Germinal center (tissue), 1 donor: ENCODE measurements at regions not wholly inside any gene's neighbourhood (a gene's known extent, or its start where the extent isn't known, plus 50 kb on each side); places are given as distances from the start of the nearest gene placed in this dataset.
"Not testable (repeated sequence)": the region's sequence is repeated elsewhere in the genome, so short reads cannot be mapped to it uniquely, and the experiment has no call there.

ENCODE experiments used
- DNase-seq: peaks from one replicate; pipeline ENCODE4 v3.0.0; 2012; ENCODE audit warnings: mixed read lengths, low spot score

GRCh38 chr1:187958207-187958606, 1129.5 kb downstream of the PLA2G4A start:
- no peak for DNase-seq

GRCh38 chr1:187959062-187959461, 1130.3 kb downstream of the PLA2G4A start:
- DNase-seq = no peak

DNA sequence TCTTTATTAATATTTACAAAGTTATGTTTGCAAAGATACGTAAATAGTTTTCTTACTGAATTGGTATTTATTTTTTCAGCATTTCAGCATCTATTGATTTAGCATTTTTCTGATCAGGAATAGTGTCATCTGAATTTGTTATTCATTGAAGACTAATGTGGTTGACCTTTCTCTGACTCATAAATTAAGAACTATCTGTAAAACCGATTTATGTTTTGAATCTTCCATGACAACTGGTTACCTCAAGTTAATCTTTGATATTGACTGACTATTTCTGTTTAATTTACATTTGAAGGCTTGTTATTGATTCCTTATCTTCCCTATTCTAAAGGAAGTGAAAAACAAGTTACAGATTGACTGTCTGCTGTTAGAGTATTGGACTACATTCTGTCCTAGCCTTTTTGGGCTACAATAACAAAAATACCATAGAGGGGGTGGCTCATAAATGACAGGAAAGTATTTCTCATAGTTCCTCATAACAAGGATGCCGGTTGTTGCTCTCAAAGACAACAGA, 1131.4 kb downstream of the PLA2G4A start:
- no peak for DNase-seq

- no peak for DNase-seq
Observed at GRCh38 chr1:187961895-187962294, 1133.1 kb downstream of the PLA2G4A start.

DNA sequence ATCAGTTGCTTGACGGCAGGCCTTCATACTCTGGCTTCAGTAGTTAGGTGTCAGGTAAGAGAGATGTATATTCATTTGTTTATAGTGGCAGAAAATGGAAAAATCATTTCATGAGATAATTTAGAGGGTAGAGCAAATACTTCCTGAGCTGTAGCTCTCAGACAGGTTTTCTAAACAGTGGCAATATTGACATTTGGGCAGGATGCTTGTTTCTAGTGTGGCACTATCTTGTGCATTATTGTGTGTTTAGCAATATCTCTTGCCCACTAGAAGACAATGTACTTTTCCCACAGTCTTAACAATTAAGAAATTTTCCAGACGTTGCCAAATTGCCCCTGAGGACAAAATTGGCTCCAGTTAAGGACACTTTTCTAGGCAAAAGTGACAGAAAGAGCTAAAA, 1143.1 kb downstream of the PLA2G4A start:
- no peak for DNase-seq

DNA sequence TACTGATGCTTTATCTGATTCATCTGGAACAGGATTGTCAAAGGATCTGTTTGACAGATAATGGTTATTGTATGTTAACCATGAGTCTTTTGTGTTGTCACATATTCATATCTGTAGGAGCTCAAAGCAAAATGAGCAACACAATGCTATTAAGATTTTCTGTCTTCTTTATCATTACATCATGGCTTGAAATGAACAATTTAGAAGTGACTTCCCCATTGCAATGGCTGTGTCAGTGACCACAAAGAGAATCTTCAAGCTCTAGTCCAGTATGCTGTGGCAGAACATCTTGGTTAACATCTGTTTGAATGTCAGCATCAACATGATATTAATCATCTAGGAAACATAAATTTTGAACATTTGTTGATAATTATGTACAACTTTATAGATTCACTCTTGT, 1148.5 kb downstream of the PLA2G4A start:
- DNase-seq = no peak

DNA sequence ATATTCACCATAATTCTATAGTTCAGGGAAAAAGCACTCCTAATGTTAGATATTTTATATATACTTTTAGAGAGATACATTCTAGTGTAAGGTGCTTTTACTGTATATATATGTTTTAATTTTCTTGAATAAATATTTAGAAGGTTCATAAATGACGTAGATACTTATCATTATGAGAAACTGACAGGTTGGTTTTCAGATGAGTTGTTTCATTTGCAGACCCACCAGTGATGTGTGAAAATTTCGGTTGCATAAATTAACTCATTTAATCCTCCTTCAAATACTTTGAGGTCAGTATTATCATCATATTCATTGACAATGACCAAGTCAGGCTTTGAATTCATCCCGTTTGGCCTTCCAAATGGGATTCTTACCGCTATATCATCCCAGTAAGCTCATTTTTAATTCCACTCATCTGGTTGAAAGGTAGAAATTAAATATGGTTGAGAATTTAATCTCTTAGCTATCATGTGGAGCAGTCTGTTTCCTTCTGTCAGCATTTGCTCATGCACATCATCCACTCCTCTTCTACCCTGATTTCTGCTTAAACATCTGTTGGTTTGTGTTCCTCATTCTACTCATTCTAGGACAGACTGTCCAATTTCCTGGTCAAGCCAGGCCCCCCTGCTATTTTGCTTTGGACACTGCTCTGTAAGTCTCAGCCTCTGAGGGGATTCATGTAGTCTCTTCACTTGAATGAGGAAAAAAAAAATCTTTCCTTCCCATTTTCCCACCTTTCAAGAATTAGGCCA, 1156.6 kb downstream of the PLA2G4A start:
- DNase-seq = no peak

GRCh38 chr1:187985897-187986654, 1157.3 kb downstream of the PLA2G4A start:
- no peak for DNase-seq

DNA sequence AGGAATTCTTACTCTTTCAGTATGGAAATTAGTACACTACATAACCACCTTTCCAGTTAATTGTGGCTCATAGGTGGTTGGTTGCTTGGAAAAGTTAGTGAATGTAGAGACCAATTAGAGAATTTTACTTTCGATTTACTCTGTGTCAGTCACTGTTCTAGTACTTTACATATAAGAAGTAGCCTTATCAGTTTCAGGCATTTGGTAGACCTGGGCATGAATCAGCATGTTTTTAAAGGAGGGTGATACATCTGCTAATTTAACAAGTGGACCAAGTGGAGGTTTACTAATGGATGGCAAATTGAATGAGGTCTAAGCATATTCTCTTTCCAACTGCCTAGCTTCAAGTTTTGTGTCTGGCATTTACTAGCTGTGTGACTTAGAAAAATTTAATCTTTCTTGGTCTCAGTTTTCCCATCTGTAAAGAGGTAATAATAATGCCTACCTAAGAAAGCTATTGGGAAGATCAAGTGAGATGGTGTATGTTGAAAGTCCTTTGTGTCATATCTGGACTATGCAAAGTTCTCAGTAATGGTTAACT, 1158.6 kb downstream of the PLA2G4A start:
- no peak for DNase-seq

DNA sequence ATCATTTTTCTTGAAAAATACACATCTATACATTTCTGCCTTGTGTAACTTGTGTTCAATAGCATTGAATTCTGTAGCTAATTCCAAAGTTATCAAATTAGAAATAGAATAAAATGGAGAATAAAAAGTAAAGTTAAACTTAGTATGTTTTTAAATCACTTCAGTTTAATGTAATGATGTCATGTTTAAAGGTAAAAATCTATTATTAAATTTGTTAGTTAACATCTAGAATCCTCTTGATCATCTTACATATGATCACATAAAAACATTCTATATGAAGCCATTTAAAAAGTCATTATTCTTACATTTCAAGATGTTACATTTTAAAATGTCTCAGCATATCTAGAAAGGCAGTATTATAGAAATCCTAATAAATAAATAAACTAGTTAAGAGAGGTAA, 1163.2 kb downstream of the PLA2G4A start:
- DNase-seq = no peak

DNA sequence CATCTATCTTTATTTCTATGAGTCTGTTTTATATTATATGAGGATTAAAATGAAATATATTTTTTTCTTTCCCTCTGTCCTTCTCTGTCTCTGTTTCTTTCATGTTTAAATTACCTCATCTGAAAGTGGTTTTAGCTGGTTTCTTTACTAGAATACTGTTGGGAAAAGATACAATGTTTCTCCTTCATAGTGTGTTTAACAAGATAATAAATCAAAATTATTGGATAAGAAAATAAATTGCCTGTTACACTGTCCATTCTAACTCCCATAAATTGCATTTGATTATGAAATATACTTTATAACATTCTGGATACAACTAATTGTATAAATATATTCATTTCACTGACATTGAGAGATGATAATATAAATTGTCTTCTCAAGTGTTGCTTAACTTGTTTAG, 1168.0 kb downstream of the PLA2G4A start:
- no peak for DNase-seq

DNA sequence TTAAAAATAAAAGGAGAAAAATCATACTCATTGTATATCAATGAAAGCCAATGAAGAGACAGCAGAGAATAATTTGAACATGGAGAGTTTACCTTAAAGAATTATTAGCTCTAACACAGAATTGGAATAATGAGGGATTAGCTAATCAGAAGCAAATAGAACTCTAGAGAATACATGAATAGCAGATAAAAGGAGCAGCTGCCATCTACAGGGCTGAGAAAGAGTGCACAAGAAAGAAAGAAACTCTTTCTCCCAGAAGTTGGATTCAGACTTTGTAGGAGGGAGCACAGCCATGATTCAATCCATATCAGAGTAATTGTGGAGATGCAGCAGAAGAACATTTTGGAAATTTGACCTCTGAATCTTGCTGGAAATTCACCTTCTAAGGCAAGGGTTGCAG, 1171.2 kb downstream of the PLA2G4A start:
- DNase-seq = no peak

DNA sequence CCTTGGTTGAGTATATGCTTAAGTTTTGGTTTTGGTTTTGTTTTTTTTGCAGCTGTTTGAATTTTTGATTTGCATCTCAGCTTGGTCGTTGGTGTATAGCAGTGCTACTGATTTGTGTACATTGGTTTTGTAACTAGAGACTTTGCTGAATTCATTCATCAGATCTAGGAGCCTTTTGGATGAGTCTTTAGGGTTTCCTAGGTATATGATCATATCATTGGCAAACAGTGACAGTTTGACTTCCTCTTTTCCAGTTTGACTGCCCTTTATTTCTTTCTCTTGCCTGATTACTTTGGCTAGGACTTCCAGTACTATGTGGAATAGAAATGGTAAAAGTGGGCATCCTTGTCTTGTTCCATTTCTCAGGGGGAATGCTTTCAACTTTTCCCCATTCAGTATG, 1174.9 kb downstream of the PLA2G4A start:
- not testable (repeated sequence) for DNase-seq

DNA sequence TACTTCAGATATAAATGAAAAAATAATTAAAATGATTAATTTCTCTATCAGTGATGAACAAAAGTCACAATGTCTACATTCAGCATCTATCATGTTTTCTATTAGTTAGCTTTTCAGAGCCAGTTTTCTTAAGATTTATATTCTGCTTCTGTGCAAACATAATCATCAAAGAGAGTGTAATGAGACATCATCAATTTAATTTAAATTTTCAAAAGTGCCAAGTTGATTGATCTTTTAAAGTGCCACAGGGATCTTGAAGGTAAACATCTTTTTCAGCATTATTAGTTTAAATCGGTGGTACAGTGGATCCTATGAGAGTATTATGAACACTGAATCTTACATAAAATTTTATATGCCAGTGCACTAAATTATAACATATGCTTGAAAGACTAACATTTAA, 1176.1 kb downstream of the PLA2G4A start:
- DNase-seq = no peak

- no peak for DNase-seq
Observed at GRCh38 chr1:188006354-188006753, 1177.6 kb downstream of the PLA2G4A start.

- DNase-seq = not testable (repeated sequence)
Observed at GRCh38 chr1:188013222-188013849, 1184.6 kb downstream of the PLA2G4A start.

- DNase-seq = no peak
Observed at GRCh38 chr1:188017921-188018320, 1189.2 kb downstream of the PLA2G4A start.

DNA sequence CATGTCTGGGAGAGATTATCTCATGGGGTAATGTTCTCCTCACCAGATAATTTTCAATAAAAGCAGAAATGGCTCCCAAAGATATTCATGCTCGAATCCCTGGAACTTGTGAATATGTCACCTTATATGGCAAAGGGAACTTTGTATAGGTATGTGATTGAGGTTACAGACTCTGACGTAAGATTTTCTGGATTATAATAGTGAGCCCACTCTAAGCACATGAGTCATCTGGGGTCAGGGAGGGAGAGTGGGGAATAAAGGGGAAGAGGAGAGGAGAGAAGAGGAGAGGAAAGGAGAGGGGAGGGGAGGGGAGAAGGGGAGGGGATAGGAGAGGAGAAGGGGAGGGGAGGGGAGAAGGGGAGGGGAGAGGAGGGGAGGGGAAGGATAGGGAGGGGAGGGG, 1193.9 kb downstream of the PLA2G4A start:
- DNase-seq = no peak

DNA sequence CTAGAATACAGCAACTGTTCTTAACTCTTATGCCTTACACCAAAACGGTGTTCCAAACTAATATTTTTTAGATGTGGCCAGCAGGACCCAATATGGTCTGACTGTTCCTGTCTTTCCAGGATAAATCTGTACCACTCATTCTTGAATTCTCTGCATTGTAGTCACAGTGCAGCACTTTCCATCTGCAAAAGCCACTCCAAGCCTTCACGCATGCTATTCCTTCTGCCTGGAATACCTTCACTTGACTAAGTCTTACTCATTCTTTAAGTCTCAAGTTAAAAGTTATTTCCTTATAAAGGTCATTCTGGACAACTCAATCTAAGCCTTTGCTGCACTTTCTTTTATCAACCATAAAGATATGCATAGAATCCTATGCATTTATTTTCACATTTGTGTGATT, 1194.5 kb downstream of the PLA2G4A start:
- no peak for DNase-seq

- DNase-seq = no peak
Observed at GRCh38 chr1:188027613-188028012, 1198.9 kb downstream of the PLA2G4A start.

DNA sequence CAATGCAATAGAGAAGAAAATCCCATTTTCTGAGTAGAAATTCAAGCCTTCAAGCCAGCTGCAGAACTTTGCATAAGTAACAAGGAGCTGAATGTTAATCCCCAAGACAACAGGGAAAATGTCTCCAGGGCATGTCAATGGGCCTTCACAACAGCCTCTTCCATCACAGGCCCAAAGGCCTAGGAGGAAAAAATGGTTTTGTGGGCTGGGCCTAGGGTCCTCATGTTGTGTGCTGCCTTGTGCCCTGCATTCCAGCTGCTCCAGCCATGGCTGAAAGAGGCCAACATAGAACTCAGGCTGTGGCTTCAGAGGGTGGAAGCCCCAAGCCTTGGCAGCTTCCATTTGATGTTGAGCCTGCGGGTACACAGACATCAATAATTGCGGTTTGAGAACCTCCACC, 1208.8 kb downstream of the PLA2G4A start:
- DNase-seq = not testable (repeated sequence)

DNA sequence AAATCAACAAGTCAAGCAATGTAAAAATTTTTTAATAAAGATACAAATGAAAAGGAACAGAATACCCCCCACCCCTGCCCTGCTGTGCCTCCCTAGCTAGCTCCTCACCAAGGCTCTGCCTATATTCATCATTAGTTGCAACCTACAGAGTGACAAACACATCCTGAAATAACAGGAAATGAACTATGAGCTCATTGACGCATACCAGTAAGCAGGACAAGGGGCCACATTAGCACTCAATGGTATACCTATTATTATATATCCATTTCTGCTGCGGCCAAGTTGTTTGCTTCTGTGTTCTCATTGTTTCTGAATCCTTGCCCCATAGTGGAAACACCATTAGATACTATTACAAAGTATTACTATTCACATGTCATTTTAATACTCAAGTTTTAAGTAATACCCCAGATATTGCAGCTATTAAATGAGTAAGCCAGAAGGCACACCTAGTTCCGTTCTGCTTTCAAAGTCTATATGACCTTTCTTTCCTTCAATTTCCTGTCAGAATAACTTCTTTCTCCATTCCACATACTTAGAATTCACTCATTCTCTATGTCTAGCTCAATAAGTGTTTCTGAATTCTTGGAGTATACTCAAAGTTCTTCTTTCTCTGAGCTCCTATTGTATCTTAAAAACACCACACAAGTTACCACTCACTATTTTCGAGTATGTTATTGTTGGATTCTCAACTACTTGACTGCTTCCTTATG, 1214.9 kb downstream of the PLA2G4A start:
- DNase-seq = no peak
